PC-3 (cell line): ENCODE measurements at regions not wholly inside any gene's neighbourhood (a gene's known extent, or its start where the extent isn't known, plus 50 kb on each side); places are given as distances from the start of the nearest gene placed in this dataset.

ENCODE experiments used
- EZH2 ChIP-seq: fragments of 300-600 bp; sonication (generic); IDR thresholded peaks from one replicate; pipeline ENCODE4 v1.6.1; 2017; ENCODE audit warnings: antibody characterized with exemption, mild to moderate bottlenecking, low read length; ENCODE audit not compliant: unreplicated experiment
- EZH2phosphoT487 ChIP-seq: fragments of 300-600 bp; sonication (generic); IDR thresholded peaks from 2 replicates; pipeline ENCODE4 v1.6.1; 2018; ENCODE audit warnings: mild to moderate bottlenecking, antibody characterized with exemption, low read length, borderline replicate concordance
- TF ChIP-seq, protein P1 (sequence below): fragments of 300-600 bp; sonication (generic); conservative IDR thresholded peaks from 2 replicates; pipeline ENCODE4 v1.5.1; 2017; ENCODE audit warnings: antibody characterized with exemption, low read depth, mild to moderate bottlenecking, low read length

GRCh38 chr3:35187908-35188307 is 451.4 kb upstream of the ARPP21 start:
- TF ChIP-seq, protein P1, sequence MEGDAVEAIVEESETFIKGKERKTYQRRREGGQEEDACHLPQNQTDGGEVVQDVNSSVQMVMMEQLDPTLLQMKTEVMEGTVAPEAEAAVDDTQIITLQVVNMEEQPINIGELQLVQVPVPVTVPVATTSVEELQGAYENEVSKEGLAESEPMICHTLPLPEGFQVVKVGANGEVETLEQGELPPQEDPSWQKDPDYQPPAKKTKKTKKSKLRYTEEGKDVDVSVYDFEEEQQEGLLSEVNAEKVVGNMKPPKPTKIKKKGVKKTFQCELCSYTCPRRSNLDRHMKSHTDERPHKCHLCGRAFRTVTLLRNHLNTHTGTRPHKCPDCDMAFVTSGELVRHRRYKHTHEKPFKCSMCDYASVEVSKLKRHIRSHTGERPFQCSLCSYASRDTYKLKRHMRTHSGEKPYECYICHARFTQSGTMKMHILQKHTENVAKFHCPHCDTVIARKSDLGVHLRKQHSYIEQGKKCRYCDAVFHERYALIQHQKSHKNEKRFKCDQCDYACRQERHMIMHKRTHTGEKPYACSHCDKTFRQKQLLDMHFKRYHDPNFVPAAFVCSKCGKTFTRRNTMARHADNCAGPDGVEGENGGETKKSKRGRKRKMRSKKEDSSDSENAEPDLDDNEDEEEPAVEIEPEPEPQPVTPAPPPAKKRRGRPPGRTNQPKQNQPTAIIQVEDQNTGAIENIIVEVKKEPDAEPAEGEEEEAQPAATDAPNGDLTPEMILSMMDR: no peak
- TF ChIP-seq EZH2phosphoT487 (no peak), EZH2 (no peak)
